GM12872 (cell line): ENCODE measurements at regions not wholly inside any gene's neighbourhood (a gene's known extent, or its start where the extent isn't known, plus 50 kb on each side); places are given as distances from the start of the nearest gene placed in this dataset.

ENCODE experiments used
- TF ChIP-seq, protein P1 (sequence below): IDR thresholded peaks from 3 replicates; pipeline ENCODE4 v1.5.1; 2011; ENCODE audit warnings: low read depth, mild to moderate bottlenecking, low read length, moderate library complexity; ENCODE audit not compliant: insufficient read depth

DNA sequence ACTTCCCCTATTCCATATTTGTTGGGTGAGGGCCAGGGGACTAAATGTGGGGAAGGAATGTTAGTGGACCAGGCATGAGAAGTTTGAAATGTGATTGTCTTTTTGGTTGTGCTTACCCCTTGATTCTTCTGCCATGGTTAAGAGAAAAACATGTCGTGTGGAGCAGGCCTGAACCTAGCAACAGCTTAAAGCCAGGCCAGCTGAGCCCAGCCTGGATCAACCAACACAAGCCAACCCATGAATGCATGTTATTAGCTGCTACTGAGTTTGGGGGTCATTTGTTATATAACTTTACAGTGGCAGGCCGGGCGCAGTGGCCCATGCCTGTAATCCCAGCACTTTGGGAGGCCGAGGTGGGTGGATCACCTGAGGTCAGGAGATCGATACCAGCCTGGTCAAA, 52.4 kb upstream of the TRIO start:
- TF ChIP-seq, protein P1, sequence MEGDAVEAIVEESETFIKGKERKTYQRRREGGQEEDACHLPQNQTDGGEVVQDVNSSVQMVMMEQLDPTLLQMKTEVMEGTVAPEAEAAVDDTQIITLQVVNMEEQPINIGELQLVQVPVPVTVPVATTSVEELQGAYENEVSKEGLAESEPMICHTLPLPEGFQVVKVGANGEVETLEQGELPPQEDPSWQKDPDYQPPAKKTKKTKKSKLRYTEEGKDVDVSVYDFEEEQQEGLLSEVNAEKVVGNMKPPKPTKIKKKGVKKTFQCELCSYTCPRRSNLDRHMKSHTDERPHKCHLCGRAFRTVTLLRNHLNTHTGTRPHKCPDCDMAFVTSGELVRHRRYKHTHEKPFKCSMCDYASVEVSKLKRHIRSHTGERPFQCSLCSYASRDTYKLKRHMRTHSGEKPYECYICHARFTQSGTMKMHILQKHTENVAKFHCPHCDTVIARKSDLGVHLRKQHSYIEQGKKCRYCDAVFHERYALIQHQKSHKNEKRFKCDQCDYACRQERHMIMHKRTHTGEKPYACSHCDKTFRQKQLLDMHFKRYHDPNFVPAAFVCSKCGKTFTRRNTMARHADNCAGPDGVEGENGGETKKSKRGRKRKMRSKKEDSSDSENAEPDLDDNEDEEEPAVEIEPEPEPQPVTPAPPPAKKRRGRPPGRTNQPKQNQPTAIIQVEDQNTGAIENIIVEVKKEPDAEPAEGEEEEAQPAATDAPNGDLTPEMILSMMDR: no peak

DNA sequence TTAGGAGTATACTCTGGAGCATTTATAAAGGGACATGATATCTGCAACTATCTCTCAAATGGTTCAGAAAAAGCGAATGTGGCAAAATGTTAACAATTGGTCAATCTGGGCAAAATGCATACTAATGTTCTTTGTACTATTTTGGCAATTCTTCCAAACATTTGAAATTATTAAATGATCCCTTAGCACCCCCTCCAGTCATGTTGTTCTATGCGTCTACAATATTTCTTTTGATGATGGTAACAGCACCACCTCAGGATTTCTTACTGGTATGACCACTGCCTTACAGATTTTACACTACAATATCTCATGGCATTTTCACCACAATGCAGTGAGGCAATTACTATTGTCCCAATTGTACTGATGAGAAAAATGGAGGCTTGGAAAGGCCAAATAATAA, 52.9 kb upstream of the TRIO start:
- TF ChIP-seq, protein P1: no peak

DNA sequence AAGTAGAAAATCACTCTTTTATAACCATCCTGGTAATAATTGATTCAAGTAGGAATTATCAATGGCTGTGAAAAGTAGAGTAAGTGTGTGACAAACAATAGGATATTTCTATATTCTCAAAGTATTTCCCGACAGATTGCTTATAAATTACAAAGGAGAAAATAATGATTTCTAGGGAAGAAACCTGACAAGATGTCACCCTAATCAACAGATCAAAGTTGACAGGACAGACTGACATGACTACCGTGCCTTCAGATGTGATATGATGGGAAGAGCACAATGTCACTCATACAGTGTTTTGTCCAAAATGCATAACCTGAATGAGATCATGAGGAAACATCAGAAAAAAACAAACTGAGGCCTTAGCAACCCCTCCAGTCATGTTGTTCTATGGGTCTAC, 53.9 kb upstream of the TRIO start:
- TF ChIP-seq, protein P1: no peak

DNA sequence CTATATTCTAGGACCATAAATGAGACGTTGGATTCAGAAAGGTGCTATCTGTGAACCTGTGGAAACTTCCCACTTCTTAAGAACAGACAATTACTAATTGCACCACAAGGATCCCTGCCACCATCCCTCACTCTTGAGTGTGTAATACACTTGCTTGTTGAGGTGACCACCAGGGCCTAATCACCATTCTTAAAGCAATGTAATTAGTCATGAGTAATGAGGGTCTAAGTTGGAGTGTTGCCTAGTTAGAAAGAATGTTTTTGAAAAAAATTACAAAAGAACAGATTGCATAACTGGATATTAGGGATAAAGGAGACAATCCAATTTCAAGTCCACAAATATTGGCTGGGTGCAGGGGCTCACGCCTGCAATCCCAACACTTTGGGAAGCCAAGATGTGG, 56.9 kb upstream of the TRIO start:
- TF ChIP-seq, protein P1: no peak

DNA sequence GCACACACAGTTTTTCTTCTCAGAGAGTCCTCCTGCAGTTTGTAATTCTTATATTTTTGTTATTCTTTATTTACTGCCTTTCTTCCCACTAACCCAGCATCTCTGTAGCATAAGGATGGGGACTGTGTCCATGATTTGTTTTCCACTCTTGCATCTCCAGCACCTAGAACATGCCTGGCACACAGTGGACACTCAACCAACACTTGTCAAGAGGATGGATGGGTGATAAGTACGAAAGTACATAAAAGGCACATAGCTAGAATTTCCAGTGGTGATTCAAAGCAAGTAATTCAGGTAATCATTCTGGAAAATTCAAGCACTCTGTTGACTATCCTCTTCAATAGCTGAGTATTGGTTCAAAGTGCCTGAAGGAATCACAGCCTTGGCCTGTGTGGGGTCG, 60.2 kb upstream of the TRIO start:
- TF ChIP-seq, protein P1: no peak

DNA sequence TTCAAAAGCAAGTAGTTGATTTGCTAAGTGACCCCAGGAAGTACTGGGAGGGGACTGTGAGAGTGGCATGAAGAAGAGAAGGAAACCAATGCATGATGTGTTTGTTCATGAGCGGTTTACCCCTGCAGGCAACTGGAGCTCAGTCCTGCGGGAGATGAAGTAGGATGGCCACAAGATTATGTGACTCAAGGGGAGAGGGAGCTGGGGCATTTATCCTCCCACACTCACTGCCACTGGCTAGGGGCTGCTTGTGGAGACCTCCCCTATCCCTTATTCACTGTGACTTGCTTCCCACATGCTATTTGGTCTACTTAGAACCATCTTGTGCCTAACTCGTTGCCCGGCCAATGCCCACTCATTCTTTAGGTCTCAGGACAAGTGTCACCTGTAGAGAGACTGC, 60.6 kb upstream of the TRIO start:
- TF ChIP-seq, protein P1: no peak

DNA sequence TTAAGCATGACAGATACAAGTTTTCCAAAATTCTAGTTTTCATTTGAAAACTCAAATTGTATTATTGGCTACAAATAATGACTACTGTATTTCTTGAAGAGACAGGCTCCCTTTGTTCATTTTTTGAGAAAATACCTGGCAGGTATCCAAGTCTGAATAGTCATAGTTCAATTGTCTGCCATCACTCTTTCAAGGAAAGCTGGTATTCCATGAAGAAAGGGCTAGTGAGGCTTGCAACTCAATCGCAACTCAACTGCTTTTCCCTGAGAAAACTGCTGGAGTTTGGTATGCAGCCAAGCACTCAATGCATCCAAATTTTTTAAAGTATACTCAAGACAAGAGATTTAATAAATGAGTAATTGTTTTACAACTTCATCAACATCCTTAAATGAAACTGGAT, 61.4 kb upstream of the TRIO start:
- TF ChIP-seq, protein P1: no peak

DNA sequence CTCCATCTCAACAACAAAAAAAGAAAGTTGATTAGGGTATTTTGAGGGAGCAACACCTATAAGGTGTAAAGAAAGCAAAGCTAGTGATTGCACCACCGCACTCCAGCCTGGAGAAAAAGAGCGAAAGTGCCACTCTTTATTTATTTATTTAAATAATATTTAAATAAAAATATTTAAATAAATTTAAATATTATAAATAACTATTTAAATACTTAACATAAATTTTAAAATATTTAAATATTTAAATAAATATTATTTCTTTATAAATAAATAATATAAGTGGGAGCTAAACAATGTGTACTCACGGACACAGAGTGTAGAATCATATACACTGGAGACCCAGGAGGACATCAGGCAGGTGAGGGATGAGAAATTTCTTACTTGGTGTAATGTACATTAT, 64.4 kb upstream of the TRIO start:
- TF ChIP-seq, protein P1: no peak
